CD14-positive monocyte (primary cell): ENCODE measurements at regions not wholly inside any gene's neighbourhood (a gene's known extent, or its start where the extent isn't known, plus 50 kb on each side); places are given as distances from the start of the nearest gene placed in this dataset.

Source experiments
- DNase-seq, 3 donors: peaks; one replicate each; pipeline ENCODE4 v3.0.0-alpha.2; 2011 to 2022
- H2AFZ ChIP-seq: 2 replicates; pipeline ENCODE4 v1.6.0; 2012; ENCODE audit warnings: mild to moderate bottlenecking, low read depth, low read length, inconsistent platforms; ENCODE audit not compliant: insufficient read depth, poor library complexity, severe bottlenecking
- H3K27ac ChIP-seq, 2 donors: 1 replicate in 1 of 2; 2 replicates in 1 of 2; pipeline ENCODE4 v1.5.1; 2012 to 2013; ENCODE audit warnings: low read length in 2 of 2, control low read depth in 1 of 2, inconsistent platforms in 1 of 2, low read depth in 1 of 2, mild to moderate bottlenecking in 1 of 2
- H3K27me3 ChIP-seq, 2 donors: one replicate each; pipeline versions ENCODE4 v1.6.0 to v1.6.1; 2011 to 2013; ENCODE audit warnings: low read length in 2 of 2; ENCODE audit not compliant: control insufficient read depth in 2 of 2, insufficient read depth in 2 of 2
- H3K36me3 ChIP-seq, 2 donors: replicated peaks in 1 of 2; 1 replicate in 1 of 2; 2 replicates in 1 of 2; pipeline versions ENCODE4 v1.5.1 to v1.6.1; 2012 to 2013; ENCODE audit warnings: low read length in 2 of 2, control low read depth in 1 of 2, inconsistent platforms in 1 of 2, mild to moderate bottlenecking in 1 of 2; ENCODE audit not compliant: insufficient read depth in 2 of 2, control insufficient read depth in 1 of 2
- H3K4me1 ChIP-seq, 2 donors: 1 replicate in 1 of 2; 2 replicates in 1 of 2; pipeline versions ENCODE4 v1.5.1 to v1.6.1; 2012 to 2013; ENCODE audit warnings: low read length in 2 of 2, control low read depth in 1 of 2, inconsistent platforms in 1 of 2, mild to moderate bottlenecking in 1 of 2, moderate library complexity in 1 of 2; ENCODE audit not compliant: insufficient read depth in 2 of 2, control insufficient read depth in 1 of 2
- H3K4me2 ChIP-seq: replicated peaks from 2 replicates; pipeline ENCODE3; 2012; ENCODE audit warnings: low read length, moderate library complexity, mild to moderate bottlenecking; ENCODE audit not compliant: poor library complexity, severe bottlenecking; ENCODE audit errors: extremely low read depth
- H3K4me3 ChIP-seq, 3 experiments: fragments of 200-600 bp in 1 of 3; sonication (generic) in 1 of 3; replicated peaks in 1 of 3; 1 replicate in 2 of 3; 2 replicates in 1 of 3; pipeline ENCODE4 v1.5.1; 2011 to 2013; ENCODE audit warnings: low read length in 3 of 3, mild to moderate bottlenecking in 3 of 3, control low read depth in 2 of 3, low read depth in 2 of 3, inconsistent platforms in 1 of 3, moderate library complexity in 1 of 3
- H3K79me2 ChIP-seq: 2 replicates; pipeline ENCODE4 v1.6.0; 2012; ENCODE audit warnings: mild to moderate bottlenecking, control low read depth, inconsistent platforms, low read length, moderate library complexity; ENCODE audit not compliant: insufficient read depth
- H3K9ac ChIP-seq: 2 replicates; pipeline ENCODE4 v1.6.0; 2017; ENCODE audit warnings: low read length, mild to moderate bottlenecking; ENCODE audit not compliant: insufficient read depth, poor library complexity, severe bottlenecking
- H3K9me3 ChIP-seq, 2 donors: replicated peaks in 1 of 2; 1 replicate in 1 of 2; 2 replicates in 1 of 2; pipeline versions ENCODE4 v1.5.1 to v1.6.1; 2012 to 2013; ENCODE audit warnings: low read length in 2 of 2, control low read depth in 1 of 2; ENCODE audit not compliant: control insufficient read depth in 1 of 2, insufficient read depth in 1 of 2
- H4K20me1 ChIP-seq: 2 replicates; pipeline ENCODE4 v1.6.0; 2012; ENCODE audit warnings: mild to moderate bottlenecking, low read length, control low read depth, moderate library complexity; ENCODE audit not compliant: insufficient read depth
- H3K27ac Mint-ChIP-seq, 7 donors: one replicate each; pipeline ENCODE4 v1.8.0; 2020; ENCODE audit warnings: mild to moderate bottlenecking in 7 of 7, mixed read lengths in 7 of 7, moderate library complexity in 6 of 7, inconsistent platforms in 2 of 7
- H3K27me3 Mint-ChIP-seq, 3 donors: one replicate each; pipeline ENCODE4 v1.8.0; 2021 to 2022; ENCODE audit warnings: low read depth in 3 of 3, mild to moderate bottlenecking in 3 of 3, mixed read lengths in 3 of 3, moderate library complexity in 3 of 3, inconsistent platforms in 1 of 3
- H3K36me3 Mint-ChIP-seq, 2 donors: one replicate each; pipeline ENCODE4 v1.8.0; 2020; ENCODE audit warnings: mixed read lengths in 2 of 2, inconsistent platforms in 1 of 2, mild to moderate bottlenecking in 1 of 2
- H3K4me1 Mint-ChIP-seq: one replicate; pipeline ENCODE4 v1.8.0; 2020; ENCODE audit warnings: mild to moderate bottlenecking, mixed read lengths
- H3K4me3 Mint-ChIP-seq, 2 donors: one replicate each; pipeline ENCODE4 v1.8.0; 2020; ENCODE audit warnings: mild to moderate bottlenecking in 2 of 2, mixed read lengths in 2 of 2, moderate library complexity in 1 of 2
- H3K9me3 Mint-ChIP-seq, 7 donors: one replicate each; pipeline ENCODE4 v1.8.0; 2020 to 2022; ENCODE audit warnings: mixed read lengths in 7 of 7, mild to moderate bottlenecking in 6 of 7, moderate library complexity in 6 of 7, inconsistent platforms in 2 of 7
- WGBS: methylation state at CpG from one replicate; pipeline ENCODE4 v1.1.5; 2013; ENCODE audit warnings: missing lambda C conversion rate; ENCODE audit not compliant: insufficient coverage; 5-methylcytosine and 5-hydroxymethylcytosine counted together
- intact Hi-C, 2 donors: fragments of 100-400 bp; cut with micrococcal nuclease; formaldehyde crosslinking; loops; one replicate each; pipeline versions ENCODE4 v1.15.0 to v1.15.1; 2023
- TF ChIP-seq, protein P1 (sequence below): fragments of 200-600 bp; IDR thresholded peaks from one replicate; pipeline ENCODE4 v1.8.0; 2022; ENCODE audit warnings: antibody characterized with exemption, mild to moderate bottlenecking

DNA sequence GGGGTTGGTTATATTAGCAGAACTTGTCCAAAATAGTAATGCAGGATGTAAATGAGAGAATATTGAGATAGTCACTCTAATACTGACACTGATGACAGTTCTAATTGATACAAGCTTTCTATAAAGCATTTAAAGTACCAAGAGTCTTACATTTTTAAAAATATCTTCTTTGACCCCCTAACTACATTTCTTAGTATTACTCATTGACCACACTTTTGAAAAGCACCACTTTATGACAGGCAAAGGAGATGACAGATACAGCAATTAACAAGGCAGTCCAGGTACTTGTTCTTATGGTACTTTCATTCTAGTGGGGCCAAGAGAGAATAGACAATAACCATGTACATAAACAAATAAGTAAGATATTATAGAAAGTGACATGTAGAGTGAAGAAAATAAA is 139.4 kb upstream of the EYA4 start:
- H3K4me3 ChIP-seq: no peak overlapping the region
- no peaks in the 10 kb centered on the region for H3K4me1 ChIP-seq
- Mint-ChIP-seq H3K27ac (no peak overlapping the region), H3K4me1 (no peaks in the 10 kb centered on the region), H3K27me3 (peaks cover 0 to 1% (median 0%) of the 10 kb centered on the region in 3 donors), H3K4me3 (no peak overlapping the region), H3K9me3 (peaks cover 0 to 2% (median 0%) of the 10 kb centered on the region in 7 donors), H3K36me3 (no peaks in the 10 kb centered on the region)
- H3K36me3 ChIP-seq: no peaks in the 10 kb centered on the region
- no peak overlapping the region for H3K27ac ChIP-seq
- no peaks in the 10 kb centered on the region for H3K79me2 ChIP-seq
- no peaks in the 10 kb centered on the region for H3K27me3 ChIP-seq
- no peaks in the 10 kb centered on the region for H4K20me1 ChIP-seq
- H3K4me2 ChIP-seq: no peak overlapping the region
- TF ChIP-seq, protein P1, sequence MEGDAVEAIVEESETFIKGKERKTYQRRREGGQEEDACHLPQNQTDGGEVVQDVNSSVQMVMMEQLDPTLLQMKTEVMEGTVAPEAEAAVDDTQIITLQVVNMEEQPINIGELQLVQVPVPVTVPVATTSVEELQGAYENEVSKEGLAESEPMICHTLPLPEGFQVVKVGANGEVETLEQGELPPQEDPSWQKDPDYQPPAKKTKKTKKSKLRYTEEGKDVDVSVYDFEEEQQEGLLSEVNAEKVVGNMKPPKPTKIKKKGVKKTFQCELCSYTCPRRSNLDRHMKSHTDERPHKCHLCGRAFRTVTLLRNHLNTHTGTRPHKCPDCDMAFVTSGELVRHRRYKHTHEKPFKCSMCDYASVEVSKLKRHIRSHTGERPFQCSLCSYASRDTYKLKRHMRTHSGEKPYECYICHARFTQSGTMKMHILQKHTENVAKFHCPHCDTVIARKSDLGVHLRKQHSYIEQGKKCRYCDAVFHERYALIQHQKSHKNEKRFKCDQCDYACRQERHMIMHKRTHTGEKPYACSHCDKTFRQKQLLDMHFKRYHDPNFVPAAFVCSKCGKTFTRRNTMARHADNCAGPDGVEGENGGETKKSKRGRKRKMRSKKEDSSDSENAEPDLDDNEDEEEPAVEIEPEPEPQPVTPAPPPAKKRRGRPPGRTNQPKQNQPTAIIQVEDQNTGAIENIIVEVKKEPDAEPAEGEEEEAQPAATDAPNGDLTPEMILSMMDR: no peak
- H2AFZ ChIP-seq: no peak overlapping the region
- intact Hi-C loops: no loop called here
- no peak for DNase-seq
- no peak overlapping the region for H3K9ac ChIP-seq
- H3K9me3 ChIP-seq: no peaks in the 10 kb centered on the region

DNA sequence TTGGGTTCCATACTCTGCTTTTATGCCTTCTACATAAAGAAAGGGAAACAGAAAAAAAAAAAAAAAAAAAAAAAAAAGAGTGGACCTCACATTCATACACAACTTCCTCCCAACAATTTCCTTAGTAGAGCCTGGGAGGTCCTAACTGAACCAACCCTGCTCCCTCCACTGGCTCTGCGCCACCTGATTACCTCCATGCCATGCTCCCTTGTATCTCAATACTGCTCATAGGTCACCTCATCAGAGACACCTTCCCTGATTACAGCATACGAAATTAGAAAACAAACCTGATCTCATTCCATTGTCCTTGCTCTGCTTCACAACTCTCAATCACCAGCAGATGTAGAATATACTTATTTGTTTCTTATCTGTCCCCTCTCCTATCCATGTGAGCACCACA is 134.2 kb upstream of the EYA4 start:
- Histone ChIP-seq H3K36me3 (no peaks in the 10 kb centered on the region), H3K4me3 (no peak overlapping the region), H2AFZ (no peak overlapping the region), H4K20me1 (no peaks in the 10 kb centered on the region), H3K9ac (no peak overlapping the region), H3K27me3 (no peaks in the 10 kb centered on the region), H3K4me2 (no peak overlapping the region), H3K27ac (no peak overlapping the region), H3K79me2 (no peaks in the 10 kb centered on the region), H3K4me1 (no peaks in the 10 kb centered on the region), H3K9me3 (no peaks in the 10 kb centered on the region)
- H3K27me3 Mint-ChIP-seq: peaks cover 0 to 1% (median 0%) of the 10 kb centered on the region in 3 donors
- no peak overlapping the region for H3K4me3 Mint-ChIP-seq
- 100% methylated on average over 1 of the region's 2 CpGs for WGBS
- intact Hi-C loops: no loop called here
- no peaks in the 10 kb centered on the region for H3K4me1 Mint-ChIP-seq
- no peak for DNase-seq
- H3K9me3 Mint-ChIP-seq: peaks cover 0 to 3% (median 0%) of the 10 kb centered on the region in 7 donors
- H3K36me3 Mint-ChIP-seq: no peaks in the 10 kb centered on the region
- TF ChIP-seq, protein P1: no peak
- H3K27ac Mint-ChIP-seq: no peak overlapping the region
